ENCODE measurements at regions not wholly inside any gene's neighbourhood (a gene's known extent, or its start where the extent isn't known, plus 50 kb on each side); places are given as distances from the start of the nearest gene placed in this dataset.

DNA sequence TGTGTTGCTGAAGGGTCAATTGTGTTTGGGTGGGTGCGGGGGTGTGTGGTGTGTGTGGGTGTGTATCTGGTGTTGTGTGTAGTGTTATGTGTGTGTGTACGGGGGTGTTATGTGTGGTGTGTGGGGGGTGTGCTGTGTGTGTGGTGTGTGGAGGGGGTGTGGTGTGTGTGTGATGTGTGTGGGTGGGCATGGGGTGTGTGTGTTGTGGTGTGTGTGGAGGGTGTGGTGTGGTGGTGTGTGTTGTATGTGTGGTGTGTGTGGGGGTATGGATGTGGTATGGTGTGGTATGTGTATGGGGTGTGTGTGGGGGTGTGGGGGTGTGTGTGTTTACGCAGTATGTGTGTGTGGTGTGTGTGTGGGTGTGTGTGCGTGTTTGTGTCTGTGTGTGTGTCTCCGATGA is 110.8 kb downstream of the ZNF22 start:
- TF ChIP-seq TCF12 (IDR thresholded peaks at IDR 0.05; ENCODE audit: low read depth) (no peak), YY1 (IDR thresholded peaks at IDR 0.05; ENCODE audit: low read depth) (no peak)

DNA sequence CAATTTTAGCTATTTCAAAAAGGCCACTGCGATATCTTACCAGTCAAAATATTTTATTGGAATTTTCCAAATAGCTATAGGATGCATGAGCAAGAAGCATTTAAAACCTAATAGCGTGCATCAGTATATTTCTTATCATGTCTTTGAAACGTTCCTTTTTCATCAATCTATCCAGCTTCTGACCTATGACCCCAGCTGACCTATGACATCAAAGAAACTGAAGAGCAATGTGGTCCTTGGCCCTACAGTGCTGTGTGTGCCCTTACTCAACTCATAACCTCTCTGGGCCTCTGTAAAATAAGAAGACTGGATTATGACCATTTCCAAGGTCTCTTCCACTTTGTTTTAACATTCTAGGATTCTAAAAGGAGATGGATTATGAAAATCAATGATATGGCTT is 118.2 kb downstream of the ZNF22 start:
- no peak for TF ChIP-seq TCF12 (IDR thresholded peaks at IDR 0.05; ENCODE audit: low read depth)
- TF ChIP-seq YY1 (IDR thresholded peaks at IDR 0.05; ENCODE audit: low read depth) = no peak
- no peak for TF ChIP-seq CEBPB (IDR thresholded peaks at IDR 0.05)
- TF ChIP-seq TEAD4 (IDR thresholded peaks at IDR 0.05) = no peak
- TF ChIP-seq NFIC (IDR thresholded peaks at IDR 0.05) = no peak
- no peak for TF ChIP-seq TAF1 (IDR thresholded peaks at IDR 0.05; ENCODE audit: low read depth)
- TF ChIP-seq RAD21 (IDR thresholded peaks at IDR 0.05; ENCODE audit: low read depth) = no peak
- no peak for TF ChIP-seq ZBTB7A (IDR thresholded peaks at IDR 0.05; ENCODE audit: low read depth)
- no peak for TF ChIP-seq FOXM1 (IDR thresholded peaks at IDR 0.05; ENCODE audit: borderline replicate concordance, low read depth)
- no peak for TF ChIP-seq EP300 (IDR thresholded peaks at IDR 0.05; ENCODE audit: borderline replicate concordance)
- no peak for TF ChIP-seq EGR1 (IDR thresholded peaks at IDR 0.05)
- TF ChIP-seq MAX (IDR thresholded peaks at IDR 0.05) = no peak
- TF ChIP-seq CREB1 (IDR thresholded peaks at IDR 0.05; ENCODE audit: low read depth) = no peak
- TF ChIP-seq, protein P1, sequence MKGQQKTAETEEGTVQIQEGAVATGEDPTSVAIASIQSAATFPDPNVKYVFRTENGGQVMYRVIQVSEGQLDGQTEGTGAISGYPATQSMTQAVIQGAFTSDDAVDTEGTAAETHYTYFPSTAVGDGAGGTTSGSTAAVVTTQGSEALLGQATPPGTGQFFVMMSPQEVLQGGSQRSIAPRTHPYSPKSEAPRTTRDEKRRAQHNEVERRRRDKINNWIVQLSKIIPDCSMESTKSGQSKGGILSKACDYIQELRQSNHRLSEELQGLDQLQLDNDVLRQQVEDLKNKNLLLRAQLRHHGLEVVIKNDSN (IDR thresholded peaks at IDR 0.05) = no peak

- TF ChIP-seq TEAD4 (IDR thresholded peaks at IDR 0.05) (no peak), FOXM1 (IDR thresholded peaks at IDR 0.05; ENCODE audit: borderline replicate concordance, low read depth) (no peak), EP300 (IDR thresholded peaks at IDR 0.05; ENCODE audit: borderline replicate concordance) (no peak), NFIC (IDR thresholded peaks at IDR 0.05) (no peak), RAD21 (IDR thresholded peaks at IDR 0.05; ENCODE audit: low read depth) (no peak), CREB1 (IDR thresholded peaks at IDR 0.05; ENCODE audit: low read depth) (no peak), TCF12 (IDR thresholded peaks at IDR 0.05; ENCODE audit: low read depth) (no peak), TAF1 (IDR thresholded peaks at IDR 0.05; ENCODE audit: low read depth) (no peak), CEBPB (IDR thresholded peaks at IDR 0.05) (no peak), YY1 (IDR thresholded peaks at IDR 0.05; ENCODE audit: low read depth) (no peak), EGR1 (IDR thresholded peaks at IDR 0.05) (no peak), REST (IDR thresholded peaks at IDR 0.05; ENCODE audit: low read depth) (no peak), MAX (IDR thresholded peaks at IDR 0.05) (no peak), ZBTB7A (IDR thresholded peaks at IDR 0.05; ENCODE audit: low read depth) (no peak)
- TF ChIP-seq, protein P1 (IDR thresholded peaks at IDR 0.05) = no peak
Measured at GRCh38 chr10:45135443-45136198, 134.9 kb downstream of the ZNF22 start.

DNA sequence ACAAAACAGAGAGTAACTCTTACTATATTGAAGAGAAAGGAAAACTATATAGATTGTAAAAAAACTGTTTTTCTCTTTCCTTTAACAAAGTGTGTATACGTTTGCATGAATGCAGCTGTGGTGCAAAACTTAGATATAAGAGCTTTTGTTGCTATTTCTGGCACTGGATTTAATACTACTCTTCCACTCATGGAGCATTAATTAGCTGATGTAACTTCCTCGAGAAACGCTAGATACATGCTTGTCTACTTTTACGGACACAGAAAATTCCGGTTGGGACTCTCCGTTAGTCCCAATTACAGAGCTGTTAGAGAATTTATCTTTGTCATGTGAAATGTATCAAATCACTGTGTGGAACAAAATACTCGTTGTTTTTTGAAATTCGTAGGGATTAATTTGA is 135.5 kb downstream of the ZNF22 start:
- no peak for TF ChIP-seq CEBPB (IDR thresholded peaks at IDR 0.05)
- no peak for TF ChIP-seq EP300 (IDR thresholded peaks at IDR 0.05; ENCODE audit: borderline replicate concordance)
- no peak for TF ChIP-seq TEAD4 (IDR thresholded peaks at IDR 0.05)
- TF ChIP-seq MAX (IDR thresholded peaks at IDR 0.05) = no peak
- no peak for TF ChIP-seq TAF1 (IDR thresholded peaks at IDR 0.05; ENCODE audit: low read depth)
- TF ChIP-seq ZBTB7A (IDR thresholded peaks at IDR 0.05; ENCODE audit: low read depth) = no peak
- TF ChIP-seq CREB1 (IDR thresholded peaks at IDR 0.05; ENCODE audit: low read depth) = no peak
- no peak for TF ChIP-seq TCF12 (IDR thresholded peaks at IDR 0.05; ENCODE audit: low read depth)
- TF ChIP-seq YY1 (IDR thresholded peaks at IDR 0.05; ENCODE audit: low read depth) = no peak
- no peak for TF ChIP-seq FOXM1 (IDR thresholded peaks at IDR 0.05; ENCODE audit: borderline replicate concordance, low read depth)
- TF ChIP-seq NFIC (IDR thresholded peaks at IDR 0.05) = no peak
- no peak for TF ChIP-seq RAD21 (IDR thresholded peaks at IDR 0.05; ENCODE audit: low read depth)
- no peak for TF ChIP-seq REST (IDR thresholded peaks at IDR 0.05; ENCODE audit: low read depth)
- no peak for TF ChIP-seq EGR1 (IDR thresholded peaks at IDR 0.05)
- TF ChIP-seq, protein P1 (IDR thresholded peaks at IDR 0.05) = no peak

All from Ishikawa (cell line).